Activated T-cell treated with anti-CD3 and anti-CD28 coated beads for 24 hours (primary cell): ENCODE measurements at regions not wholly inside any gene's neighbourhood (a gene's known extent, or its start where the extent isn't known, plus 50 kb on each side); places are given as distances from the start of the nearest gene placed in this dataset.

Experiments
- DNase-seq: peaks from one replicate; pipeline ENCODE4 v3.0.0-alpha.2; 2020; ENCODE audit warnings: low read depth

DNA sequence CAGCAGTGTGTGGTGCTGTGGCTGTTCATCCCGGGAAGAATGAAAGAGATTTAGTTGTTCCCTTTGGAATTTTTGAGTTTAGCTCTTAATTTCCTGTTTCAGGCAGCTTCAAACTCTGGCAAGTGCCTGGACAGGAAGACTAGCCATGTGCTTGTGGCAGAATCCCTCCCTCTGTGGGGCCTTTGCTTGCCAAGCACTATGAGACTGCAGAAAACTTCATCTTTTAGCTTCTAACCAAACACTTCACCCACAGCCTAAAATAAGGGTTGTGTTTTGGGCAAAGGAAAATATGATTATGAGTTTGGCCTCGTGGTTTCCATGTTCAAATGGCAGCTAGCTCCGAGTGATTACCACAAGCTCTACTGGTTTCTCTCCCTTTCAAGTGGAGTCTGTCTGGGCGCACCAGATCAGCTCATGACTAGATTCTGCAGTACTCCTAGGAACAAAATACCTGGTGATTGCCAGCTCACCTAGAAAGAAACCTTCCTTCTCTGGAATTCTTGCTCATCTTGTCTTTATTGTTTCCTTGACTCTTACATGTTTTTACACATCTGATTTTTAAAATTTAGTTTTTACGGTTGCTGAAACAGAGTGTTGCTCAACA lies 707.5 kb downstream of the SLITRK6 start:
- DNase-seq: no peak

DNA sequence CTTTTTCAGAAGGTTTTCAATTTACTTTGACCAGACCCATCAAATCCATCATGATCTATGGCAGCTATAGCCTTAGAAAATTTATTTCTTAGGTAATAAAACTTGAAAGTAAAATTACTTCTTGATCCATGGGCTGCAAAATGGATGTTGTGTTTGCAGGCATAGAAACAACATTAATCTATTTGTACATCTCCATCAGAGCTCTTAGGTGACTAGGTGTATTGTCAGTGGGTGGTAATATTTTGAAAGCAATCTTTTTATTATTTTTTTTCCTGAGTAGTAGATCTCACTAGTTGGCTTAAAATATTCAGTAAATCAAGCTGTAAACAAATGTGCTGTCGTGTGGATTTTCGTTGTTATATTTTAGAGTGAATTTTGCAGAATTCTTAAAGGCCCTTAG lies 710.0 kb downstream of the SLITRK6 start:
- DNase-seq: no peak

DNA sequence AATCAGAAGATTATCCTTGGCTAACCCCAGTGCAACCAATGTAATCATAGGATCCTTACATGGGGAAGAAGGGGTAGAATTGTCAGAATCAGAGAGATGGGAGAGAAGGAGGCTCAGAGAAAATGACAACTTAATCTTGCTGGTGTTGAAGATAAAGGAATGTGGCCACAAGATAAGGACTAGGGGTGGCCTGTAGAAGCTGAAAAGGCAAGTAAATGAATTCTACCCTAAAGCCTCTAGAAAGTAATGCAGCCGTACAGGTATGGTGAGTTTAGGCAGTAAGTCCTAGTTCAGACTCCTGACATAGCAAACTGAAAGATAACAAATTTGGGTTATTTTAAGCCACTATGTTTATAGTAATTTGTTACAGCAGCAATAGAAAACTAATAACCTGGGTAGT lies 718.5 kb downstream of the SLITRK6 start:
- DNase-seq: no peak

DNA sequence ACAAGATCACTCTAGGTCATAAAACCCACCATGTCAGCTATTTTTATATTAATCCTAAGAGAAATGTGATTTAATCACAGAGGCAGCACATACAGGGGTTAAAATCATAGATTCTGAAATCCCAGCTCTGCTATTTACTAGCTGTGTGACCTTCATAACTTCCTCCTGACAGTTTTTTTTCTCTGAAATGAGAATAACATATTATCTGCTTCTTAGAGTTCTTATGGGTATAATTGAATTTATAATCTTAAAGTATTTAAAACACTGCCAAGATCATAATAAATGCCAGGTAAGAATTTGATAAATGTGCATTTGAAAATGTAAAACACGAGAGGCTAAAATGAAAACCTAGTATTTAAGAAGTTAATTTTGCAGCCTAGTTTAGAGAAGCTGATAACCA lies 722.9 kb downstream of the SLITRK6 start:
- no peak for DNase-seq

DNA sequence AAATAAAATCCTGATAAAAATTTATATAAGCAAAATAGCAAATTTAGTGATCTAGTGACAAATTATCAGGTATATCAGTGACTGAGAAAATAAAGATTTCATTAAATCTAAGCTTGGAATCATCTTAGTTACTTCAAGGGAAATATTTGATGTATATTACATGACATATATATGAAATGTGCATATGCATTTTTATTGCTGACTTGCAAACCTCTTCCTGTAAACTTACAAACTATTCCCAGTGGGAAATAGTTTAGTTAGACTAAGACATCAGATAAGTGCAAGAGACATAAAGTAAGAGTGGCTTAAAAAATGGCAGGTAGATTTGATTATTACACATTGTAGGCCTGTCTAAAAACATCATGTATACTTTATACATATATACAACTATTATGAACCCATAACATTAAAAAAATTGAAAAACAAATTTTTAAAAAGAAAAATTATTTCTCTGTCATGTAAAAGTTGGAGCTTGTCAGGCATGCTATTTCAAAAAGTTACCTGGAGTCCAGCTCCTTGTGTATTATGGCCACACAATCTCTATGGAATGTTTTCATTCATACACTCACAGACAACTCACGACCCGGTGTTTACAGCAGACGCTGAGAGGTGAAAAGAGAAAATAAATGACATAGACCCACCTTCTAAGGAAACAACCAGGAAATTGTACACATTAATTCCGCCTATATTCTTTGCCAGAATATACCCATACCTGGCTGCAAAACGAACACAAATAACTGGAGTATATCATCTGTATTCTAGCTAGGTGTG lies 724.5 kb downstream of the SLITRK6 start:
- no peak for DNase-seq

DNA sequence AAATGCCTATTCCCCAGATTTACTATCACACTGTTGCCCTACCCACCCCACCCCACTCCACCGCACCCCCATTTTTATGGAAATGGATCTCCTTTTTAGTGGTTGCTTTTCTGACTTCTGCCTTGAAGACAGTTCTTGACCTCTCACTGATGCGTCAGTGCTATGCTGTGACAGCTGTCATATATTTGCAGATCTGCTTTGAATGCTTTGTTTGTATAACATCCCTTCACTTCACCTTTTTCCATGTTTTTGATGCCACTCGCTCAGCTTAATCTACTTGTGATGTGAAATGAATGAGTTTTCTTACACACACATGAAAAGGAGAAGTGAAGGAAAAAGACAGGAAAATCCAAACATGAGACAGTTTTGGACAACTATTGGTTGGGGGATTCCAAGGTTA lies 731.0 kb downstream of the SLITRK6 start:
- DNase-seq: no peak

DNA sequence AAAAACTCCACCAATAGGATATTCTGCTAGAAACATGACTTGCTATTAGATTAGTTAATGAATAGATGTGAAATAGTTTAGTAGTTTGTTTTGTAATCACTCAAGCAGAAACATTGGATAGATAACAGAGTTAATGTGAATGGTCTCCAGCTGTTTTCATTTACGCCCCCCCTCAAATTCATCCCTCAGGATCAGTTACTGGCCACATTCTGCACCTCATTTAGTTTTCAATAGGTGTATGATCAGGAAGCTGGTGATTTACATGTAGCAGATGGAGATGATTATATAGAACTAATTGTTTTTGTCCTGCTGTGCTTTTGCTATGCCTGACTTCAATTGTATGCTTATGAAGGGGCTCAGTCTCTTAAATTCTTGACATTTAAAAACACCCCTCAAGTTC lies 759.0 kb downstream of the SLITRK6 start:
- DNase-seq: no peak

DNA sequence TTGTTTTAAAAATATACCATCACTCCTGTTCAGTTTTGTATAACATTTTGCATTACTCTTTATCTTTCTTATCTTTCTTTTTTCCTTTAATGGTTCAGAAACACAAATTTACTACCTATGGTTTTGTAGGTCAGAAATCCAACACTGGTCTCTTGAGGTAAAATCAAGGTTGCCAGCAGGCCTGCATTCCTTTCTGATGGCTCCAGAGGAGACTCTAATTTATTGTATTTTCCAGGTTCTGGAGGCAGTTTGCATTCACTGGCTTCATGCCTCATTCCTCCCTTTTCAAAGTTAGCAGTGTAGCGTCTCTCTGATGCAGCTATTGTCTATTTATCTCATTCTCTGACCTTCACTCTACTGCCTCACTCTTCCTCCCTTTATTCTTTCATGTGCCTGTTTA lies 767.4 kb downstream of the SLITRK6 start:
- no peak for DNase-seq

DNA sequence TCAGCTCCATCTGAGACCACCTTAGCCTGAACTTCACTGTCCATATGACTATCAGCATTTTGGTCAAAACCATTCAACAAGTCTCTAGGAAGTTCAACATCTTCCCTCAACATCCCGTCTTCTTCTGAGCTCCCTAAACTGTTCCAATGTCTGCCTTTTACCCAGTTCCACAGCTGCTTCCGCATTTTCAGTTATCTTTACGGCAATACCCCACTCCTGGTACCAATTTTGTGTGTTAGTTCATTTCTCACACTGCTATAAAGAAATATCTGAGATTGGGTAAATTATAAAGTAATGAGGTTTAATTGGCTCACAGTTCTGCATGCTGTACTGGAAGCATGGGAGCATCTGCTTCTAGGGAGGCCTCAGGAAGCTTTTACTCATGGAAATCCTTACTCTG lies 771.2 kb downstream of the SLITRK6 start:
- DNase-seq: no peak

DNA sequence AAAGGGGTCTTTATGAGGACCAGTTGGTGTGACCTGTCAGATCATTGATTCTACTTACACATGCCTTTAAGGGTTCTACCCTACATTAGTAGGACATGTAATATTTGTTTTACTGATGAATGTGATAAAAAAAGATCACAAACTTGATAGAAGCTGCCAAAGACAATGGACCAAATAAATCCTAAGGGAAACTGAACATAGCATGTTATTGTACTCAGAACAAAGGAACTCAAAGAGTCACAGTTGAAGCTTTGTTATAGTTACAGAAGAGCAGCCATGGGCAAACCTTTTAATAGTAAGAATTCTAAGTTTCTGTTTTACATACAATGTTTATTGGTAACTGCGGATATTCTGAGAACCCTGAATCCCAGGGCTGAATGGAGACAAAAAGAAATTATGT lies 780.1 kb downstream of the SLITRK6 start:
- no peak for DNase-seq

DNA sequence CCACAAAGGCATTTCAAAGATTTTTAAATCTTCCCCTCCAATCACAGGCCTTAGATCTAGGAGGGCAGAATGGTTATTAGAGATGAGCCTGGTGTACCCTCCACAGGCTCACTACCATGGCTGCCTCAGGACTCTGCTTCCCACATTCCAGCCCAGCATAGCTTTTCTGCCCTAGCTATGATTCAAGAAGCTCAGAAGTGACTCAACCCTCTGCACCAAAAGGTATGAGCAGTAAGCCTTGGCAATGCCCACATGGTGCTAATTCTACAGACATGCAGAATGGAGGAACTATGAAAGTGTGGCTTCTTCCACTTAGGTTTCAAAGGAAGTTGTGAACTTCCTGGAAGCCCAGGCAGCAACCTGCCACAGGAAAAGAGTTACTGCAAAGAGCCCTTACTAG lies 786.2 kb downstream of the SLITRK6 start:
- DNase-seq: no peak

DNA sequence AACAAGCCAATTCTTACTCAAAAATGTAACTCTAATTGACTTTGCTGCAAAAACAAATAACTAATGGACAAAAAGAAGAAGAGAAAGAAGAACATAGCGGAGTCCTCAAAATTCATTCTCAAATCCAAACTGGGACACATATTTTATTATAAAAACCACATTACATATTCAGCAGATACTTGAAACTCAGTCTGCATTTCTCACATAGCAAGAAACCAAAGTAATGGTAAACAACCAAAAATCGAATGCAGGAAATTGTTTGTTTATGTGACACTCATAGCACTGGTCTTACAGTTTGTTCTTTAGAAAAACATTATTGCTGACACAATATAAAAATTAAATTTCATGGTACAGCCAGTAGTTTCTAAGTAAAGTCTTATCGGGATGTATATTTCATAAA lies 789.8 kb downstream of the SLITRK6 start:
- no peak for DNase-seq

DNA sequence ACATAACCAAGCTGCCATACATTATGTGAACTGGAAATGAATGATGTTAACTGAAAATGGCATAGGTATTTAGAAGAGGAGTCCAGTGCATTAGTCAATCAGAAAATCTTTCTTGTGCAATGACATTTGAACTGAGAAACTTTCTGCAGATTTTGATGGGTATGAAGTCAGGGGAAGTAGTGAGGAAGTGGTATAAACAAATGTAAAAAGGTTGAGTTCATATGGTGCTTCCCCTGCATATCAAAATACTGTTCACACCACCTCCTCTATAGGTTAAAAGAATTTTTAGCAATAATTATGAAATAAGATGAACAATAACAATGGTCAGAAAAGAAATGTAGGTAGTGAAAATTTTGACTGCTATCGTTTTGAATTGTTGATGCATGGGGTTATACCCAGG lies 800.0 kb downstream of the SLITRK6 start:
- no peak for DNase-seq

DNA sequence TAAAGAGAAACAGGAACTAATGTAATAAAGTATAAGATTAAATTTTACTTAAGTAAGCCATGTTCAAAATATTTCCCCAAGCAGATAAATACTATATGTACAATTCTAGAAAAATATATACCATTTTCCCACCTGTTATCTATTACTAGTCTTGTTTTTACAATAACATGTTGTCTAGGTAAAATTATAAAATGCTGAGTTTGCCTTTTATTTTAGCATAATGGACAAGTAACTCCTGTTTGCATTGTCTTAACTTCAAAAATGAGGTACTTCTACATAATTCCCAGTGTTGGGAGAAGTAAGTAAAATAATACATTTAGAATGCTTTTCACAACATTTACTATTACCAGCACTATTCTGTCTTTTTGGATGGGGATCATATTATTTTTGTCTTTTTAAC lies 800.5 kb downstream of the SLITRK6 start:
- no peak for DNase-seq

DNA sequence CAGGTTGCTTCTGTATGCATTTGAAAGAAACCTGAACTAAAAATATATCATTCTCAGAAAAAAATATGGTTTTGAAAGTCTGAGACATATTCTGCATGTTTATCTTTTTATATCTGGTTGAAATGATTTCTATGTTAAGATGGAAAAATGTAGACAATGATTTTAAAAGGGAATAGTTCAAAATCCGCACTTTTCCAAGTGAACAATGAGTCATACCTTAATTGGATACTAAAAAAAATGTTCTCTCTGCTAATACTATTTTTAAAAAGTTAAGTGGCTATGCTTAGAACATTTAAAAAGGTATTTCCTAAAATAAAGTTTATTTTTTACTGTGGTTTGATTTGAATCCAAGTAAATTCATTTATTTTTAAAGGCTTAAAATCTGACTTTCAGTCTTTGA lies 801.4 kb downstream of the SLITRK6 start:
- no peak for DNase-seq

DNA sequence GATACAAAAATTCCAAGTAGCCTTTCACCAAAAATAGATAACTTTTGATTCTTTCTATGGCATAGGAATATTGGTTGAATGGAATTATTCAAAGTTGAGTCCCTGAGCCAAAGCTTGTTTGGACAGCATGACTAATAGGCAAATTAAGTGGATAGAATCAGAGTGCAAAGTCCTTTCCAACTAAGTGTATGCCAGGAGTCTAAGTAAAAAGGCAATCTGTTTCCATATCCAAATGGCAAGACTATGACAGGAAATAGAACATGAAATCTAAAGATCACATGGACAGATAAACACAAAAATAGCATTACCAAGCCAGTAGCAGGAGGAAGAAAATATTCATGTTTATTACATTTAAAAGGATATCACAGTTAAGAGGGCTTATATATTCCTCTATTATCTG lies 804.6 kb downstream of the SLITRK6 start:
- DNase-seq: no peak

DNA sequence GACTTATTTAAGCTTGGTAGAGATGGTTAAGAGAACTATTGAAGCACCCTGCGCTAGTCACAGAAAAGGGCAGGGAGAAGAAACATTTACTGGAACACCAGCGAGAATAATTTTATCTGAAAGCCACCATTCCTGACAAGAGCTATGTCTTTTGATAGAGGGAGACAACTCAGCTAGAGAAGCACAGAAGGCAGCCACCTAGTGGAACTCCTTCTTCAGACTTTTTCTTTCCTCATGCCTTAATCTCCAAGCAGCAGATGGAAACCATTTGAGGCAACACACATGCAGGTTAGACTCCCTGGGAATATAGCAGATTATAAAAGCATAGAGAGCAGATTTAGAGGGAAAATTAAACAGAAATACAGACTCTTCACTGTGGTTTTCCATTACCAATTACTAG lies 813.4 kb downstream of the SLITRK6 start:
- no peak for DNase-seq

DNA sequence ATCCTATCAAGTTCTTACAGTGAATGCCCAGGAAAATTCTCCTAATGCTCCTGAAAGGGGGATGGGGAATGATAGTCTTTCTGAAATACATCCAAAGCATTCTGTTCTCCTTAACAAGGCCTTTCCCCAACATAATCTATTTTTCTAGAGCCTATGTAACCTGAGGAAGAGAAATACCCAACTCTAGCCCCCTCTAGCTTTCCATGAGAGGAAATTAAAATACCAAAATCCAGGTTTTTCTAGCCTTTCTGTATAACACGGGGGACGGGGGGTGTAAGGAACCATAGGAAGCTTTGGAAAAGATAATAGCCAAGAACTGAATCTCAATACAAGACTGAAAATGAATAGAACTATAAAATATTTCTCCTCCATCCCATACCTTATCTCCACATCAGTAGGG lies 815.9 kb downstream of the SLITRK6 start:
- DNase-seq: no peak

DNA sequence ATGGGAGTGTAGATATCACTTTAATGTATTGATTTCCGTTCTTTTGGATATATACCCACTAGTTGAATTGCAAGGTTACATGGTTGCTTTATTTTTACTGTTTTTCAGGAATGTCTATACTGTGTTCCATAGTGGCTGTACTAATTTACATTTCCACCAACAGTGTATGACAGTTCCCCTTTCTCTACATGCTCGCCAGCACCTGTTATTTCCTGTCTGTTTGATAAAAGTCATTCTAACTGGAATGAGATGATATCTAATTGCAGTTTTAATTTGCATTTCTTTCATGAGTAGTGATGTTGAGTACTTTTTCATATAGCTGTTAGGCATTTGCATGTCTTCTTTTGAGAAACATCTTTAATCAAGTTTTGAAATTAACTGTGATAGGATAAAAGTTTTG lies 818.6 kb downstream of the SLITRK6 start:
- no peak for DNase-seq

DNA sequence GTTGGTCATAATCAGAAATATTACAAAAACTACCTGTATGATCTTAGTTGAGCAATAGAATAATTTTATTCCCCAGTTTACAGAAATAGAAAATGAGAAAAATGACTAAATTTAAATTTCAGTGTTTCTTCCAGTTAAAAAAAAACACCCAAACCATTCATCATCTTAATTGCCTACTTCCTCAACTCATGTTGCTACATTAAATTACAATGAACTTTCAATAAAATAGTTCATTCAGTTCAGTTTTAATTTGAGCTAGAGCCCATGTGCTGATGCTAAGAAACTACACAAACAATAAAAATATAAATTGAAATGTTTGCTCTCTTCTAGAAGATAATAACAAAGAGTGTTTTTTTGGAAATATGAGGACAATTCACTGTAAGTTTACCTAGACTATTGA lies 820.4 kb downstream of the SLITRK6 start:
- no peak for DNase-seq

DNA sequence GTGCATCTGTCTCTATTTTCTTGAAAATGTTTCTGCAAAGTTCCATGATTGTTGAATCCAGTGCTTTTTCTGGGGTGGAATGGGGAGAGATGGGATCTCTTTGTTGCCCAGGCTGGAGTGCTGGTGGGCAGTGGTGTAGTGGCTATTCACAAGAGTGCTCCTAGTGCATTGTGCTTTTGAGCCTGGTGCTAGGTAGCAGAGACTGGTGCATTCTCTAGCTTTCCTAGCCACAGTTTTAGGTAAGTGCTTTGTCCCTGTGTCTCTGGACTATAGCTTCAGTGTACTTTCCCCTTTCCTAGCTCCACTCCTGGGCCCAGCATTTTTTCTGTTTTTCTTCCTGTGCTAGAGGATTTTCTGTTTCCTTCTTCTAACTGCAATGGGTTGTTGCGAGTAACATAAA lies 825.6 kb downstream of the SLITRK6 start:
- DNase-seq: no peak

DNA sequence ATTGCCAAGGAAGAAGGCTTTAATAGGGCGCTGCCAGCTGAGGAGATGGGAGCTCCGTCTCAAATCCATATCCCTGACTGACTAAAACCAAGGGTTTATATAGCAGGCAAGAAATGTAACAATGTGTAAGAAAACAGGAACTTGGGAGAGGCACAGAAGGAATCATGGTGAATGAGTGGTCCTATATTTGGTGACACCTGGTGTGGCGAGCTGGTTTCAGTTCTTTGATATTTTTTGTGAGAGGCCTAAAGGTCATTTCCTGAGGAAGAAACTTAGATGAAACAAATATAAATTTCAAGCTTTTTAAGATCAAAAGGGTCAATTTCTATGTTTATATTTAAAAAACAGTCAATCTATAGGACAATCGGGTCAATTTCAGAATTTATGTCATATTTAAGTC lies 826.3 kb downstream of the SLITRK6 start:
- DNase-seq: no peak

DNA sequence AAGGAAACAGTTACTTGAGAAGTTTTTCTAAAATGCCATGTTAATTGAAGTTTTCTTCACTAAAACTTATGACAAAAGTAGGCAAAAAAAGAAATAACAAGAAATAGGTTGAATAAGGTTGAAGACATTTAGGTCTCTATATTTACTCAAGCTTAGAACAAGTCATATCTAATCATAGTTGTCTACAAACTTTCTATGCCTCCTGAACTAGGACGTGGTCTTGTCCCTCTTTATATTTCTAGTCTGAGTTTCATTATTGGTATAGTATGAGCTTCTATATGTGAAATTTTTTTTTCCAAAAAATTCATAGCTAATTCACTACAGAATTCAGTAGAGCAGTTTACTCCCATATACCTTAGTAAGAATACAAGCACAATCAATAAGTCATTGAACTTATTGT lies 836.4 kb downstream of the SLITRK6 start:
- DNase-seq: no peak

DNA sequence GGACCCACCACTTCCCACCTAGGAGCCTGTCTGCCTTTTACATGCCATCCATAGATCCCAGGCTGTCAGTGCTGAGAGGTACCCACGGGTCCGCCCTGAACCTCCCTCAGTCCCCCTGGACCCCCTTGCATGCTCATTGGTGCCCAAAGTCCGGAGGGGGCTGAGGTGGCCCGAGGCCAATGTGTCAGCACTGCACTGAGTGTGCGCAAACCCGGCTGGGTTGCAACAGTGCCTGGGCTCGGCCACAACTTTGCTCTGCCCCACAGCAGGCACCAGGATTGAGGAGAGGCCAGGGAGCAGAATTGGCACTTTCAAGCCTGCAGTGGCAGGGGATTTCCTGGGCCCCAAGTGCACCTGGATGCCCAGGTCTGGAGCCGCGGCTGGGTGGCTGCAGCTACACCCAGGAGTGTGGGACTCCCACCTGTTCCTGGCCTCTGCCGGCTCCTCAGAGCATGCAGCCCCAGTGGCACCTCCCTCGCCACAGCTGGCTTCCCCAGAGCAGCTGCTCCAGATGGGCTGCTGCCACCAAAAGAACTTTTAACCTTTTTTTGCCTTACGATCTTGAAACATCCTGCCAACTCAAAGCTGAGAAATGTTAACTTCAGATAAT lies 837.0 kb downstream of the SLITRK6 start:
- DNase-seq: no peak
